ENCODE measurements at regions not wholly inside any gene's neighbourhood (a gene's known extent, or its start where the extent isn't known, plus 50 kb on each side); places are given as distances from the start of the nearest gene placed in this dataset.

DNA sequence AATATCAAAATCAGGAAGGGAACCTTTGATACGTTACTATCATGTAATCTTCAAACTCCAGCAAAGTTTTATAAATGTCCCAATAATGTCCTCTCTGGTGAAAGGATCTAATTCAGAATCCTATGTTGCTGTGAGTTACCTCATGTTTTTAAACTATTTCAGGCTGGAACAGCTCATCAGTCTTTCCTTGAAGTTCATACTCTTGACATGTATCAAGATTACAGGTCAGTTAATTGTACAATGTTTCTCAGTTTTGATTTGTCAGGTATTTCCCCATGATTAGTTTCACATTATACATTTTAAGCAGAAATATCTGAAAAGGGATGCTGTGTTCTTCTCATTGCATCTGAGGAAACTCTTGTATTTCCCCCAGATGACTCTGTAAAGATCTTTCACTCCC lies 136.5 kb upstream of the HS3ST1 start:
- whole genome bisulfite sequencing (ENCODE audit: low lambda C conversion rate): 10% methylated on average over 1 of the region's 1 CpG
- H3K27me3 ChIP-seq (ENCODE audit: insufficient read depth): no peaks in the 10 kb centered on the region
- CTCF ChIA-PET: no interaction called here
- DNase-seq: no peak
- H3K79me2 ChIP-seq (ENCODE audit: insufficient read depth): no peaks in the 10 kb centered on the region
- no peaks in the 10 kb centered on the region for H4K20me1 ChIP-seq (ENCODE audit: insufficient read depth)
- no peaks in the 10 kb centered on the region for H3K36me3 ChIP-seq (replicated peaks in 1 of 2; ENCODE audit: control insufficient read depth in 1 of 2, insufficient read depth in 2 of 2, low read length in 1 of 2)
- H2AFZ ChIP-seq (ENCODE audit: low read depth): no peak overlapping the region
- POLR2A ChIA-PET: no interaction called here
- TF ChIP-seq, protein P1, sequence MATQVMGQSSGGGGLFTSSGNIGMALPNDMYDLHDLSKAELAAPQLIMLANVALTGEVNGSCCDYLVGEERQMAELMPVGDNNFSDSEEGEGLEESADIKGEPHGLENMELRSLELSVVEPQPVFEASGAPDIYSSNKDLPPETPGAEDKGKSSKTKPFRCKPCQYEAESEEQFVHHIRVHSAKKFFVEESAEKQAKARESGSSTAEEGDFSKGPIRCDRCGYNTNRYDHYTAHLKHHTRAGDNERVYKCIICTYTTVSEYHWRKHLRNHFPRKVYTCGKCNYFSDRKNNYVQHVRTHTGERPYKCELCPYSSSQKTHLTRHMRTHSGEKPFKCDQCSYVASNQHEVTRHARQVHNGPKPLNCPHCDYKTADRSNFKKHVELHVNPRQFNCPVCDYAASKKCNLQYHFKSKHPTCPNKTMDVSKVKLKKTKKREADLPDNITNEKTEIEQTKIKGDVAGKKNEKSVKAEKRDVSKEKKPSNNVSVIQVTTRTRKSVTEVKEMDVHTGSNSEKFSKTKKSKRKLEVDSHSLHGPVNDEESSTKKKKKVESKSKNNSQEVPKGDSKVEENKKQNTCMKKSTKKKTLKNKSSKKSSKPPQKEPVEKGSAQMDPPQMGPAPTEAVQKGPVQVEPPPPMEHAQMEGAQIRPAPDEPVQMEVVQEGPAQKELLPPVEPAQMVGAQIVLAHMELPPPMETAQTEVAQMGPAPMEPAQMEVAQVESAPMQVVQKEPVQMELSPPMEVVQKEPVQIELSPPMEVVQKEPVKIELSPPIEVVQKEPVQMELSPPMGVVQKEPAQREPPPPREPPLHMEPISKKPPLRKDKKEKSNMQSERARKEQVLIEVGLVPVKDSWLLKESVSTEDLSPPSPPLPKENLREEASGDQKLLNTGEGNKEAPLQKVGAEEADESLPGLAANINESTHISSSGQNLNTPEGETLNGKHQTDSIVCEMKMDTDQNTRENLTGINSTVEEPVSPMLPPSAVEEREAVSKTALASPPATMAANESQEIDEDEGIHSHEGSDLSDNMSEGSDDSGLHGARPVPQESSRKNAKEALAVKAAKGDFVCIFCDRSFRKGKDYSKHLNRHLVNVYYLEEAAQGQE (IDR thresholded peaks at IDR 0.05; ENCODE audit: low read depth, low read length): no peak
- TF ChIP-seq TAF1 (IDR thresholded peaks at IDR 0.05; ENCODE audit: borderline replicate concordance, low read depth, low read length) (no peak), ELF1 (IDR thresholded peaks at IDR 0.05) (no peak), MXI1 (IDR thresholded peaks at IDR 0.05; ENCODE audit: low read depth, low read length) (no peak), GATA2 (CRISPR knock-in tag; IDR thresholded peaks at IDR 0.05) (no peak), FOSL2 (IDR thresholded peaks at IDR 0.05; ENCODE audit: borderline replicate concordance, low read depth) (no peak), MEF2A (IDR thresholded peaks at IDR 0.05; ENCODE audit: borderline replicate concordance, low read depth) (no peak), JUND (IDR thresholded peaks at IDR 0.05) (no peak), NFIC (IDR thresholded peaks at IDR 0.05; ENCODE audit: borderline replicate concordance) (no peak)
- TF ChIP-seq, protein P2, sequence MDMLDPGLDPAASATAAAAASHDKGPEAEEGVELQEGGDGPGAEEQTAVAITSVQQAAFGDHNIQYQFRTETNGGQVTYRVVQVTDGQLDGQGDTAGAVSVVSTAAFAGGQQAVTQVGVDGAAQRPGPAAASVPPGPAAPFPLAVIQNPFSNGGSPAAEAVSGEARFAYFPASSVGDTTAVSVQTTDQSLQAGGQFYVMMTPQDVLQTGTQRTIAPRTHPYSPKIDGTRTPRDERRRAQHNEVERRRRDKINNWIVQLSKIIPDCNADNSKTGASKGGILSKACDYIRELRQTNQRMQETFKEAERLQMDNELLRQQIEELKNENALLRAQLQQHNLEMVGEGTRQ (IDR thresholded peaks at IDR 0.05; ENCODE audit: borderline replicate concordance, low read depth, low read length): no peak
- TF ChIP-seq, protein P3, sequence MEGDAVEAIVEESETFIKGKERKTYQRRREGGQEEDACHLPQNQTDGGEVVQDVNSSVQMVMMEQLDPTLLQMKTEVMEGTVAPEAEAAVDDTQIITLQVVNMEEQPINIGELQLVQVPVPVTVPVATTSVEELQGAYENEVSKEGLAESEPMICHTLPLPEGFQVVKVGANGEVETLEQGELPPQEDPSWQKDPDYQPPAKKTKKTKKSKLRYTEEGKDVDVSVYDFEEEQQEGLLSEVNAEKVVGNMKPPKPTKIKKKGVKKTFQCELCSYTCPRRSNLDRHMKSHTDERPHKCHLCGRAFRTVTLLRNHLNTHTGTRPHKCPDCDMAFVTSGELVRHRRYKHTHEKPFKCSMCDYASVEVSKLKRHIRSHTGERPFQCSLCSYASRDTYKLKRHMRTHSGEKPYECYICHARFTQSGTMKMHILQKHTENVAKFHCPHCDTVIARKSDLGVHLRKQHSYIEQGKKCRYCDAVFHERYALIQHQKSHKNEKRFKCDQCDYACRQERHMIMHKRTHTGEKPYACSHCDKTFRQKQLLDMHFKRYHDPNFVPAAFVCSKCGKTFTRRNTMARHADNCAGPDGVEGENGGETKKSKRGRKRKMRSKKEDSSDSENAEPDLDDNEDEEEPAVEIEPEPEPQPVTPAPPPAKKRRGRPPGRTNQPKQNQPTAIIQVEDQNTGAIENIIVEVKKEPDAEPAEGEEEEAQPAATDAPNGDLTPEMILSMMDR (IDR thresholded peaks at IDR 0.05): no peak
- H3K9me3 ChIP-seq: no peaks in the 10 kb centered on the region
- no peak overlapping the region for H3K27ac ChIP-seq (ENCODE audit: low read depth in 2 of 2, low read length in 1 of 2)
- H3K4me3 ChIP-seq (ENCODE audit: low read depth in 2 of 2, low read length in 1 of 2): no peak overlapping the region
- no peak overlapping the region for H3K4me2 ChIP-seq
- no peaks in the 10 kb centered on the region for H3K4me1 ChIP-seq (ENCODE audit: control insufficient read depth in 1 of 2, insufficient read depth in 2 of 2, low read depth in 1 of 2, low read length in 1 of 2)
- no peaks in the 10 kb centered on the region for H3K9me2 ChIP-seq
- no peak overlapping the region for H3K9ac ChIP-seq
- no peaks in the 10 kb centered on the region for H3F3A ChIP-seq (replicated peaks; ENCODE audit: insufficient read depth)

DNA sequence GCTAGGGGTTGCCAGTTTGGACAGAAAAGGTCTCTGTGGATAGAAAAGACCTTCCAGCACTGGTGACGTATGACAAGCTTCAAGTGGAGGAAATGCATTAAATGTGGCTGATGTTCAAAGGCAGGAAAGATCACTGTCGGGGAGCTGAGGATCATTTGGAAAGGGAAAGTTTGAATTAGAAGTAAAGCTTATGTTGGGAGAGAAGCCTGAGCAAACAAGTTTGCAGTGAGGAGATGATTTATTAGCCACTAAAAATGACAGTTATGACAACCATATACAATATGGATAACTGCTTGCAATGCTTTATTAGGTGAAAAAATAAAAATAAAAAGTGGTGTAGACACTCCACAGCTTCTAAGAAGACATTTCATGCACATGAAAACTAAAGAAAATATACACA lies 135.3 kb upstream of the HS3ST1 start:
- Histone ChIP-seq H3K4me3 (ENCODE audit: low read depth in 2 of 2, low read length in 1 of 2) (no peak overlapping the region), H3K27me3 (ENCODE audit: insufficient read depth) (no peaks in the 10 kb centered on the region), H3K4me2 (no peak overlapping the region), H3K4me1 (ENCODE audit: control insufficient read depth in 1 of 2, insufficient read depth in 2 of 2, low read depth in 1 of 2, low read length in 1 of 2) (no peaks in the 10 kb centered on the region), H3K79me2 (ENCODE audit: insufficient read depth) (no peaks in the 10 kb centered on the region), H2AFZ (ENCODE audit: low read depth) (no peak overlapping the region), H4K20me1 (ENCODE audit: insufficient read depth) (no peaks in the 10 kb centered on the region), H3K27ac (ENCODE audit: low read depth in 2 of 2, low read length in 1 of 2) (no peak overlapping the region), H3F3A (replicated peaks; ENCODE audit: insufficient read depth) (no peaks in the 10 kb centered on the region), H3K36me3 (replicated peaks in 1 of 2; ENCODE audit: control insufficient read depth in 1 of 2, insufficient read depth in 2 of 2, low read length in 1 of 2) (no peaks in the 10 kb centered on the region), H3K9me2 (no peaks in the 10 kb centered on the region), H3K9me3 (no peaks in the 10 kb centered on the region), H3K9ac (no peak overlapping the region)
- TF ChIP-seq JUND (IDR thresholded peaks at IDR 0.05) (no peak), NFIC (IDR thresholded peaks at IDR 0.05; ENCODE audit: borderline replicate concordance) (no peak), RFX5 (IDR thresholded peaks at IDR 0.05; ENCODE audit: low read length) (no peak), YY1 (IDR thresholded peaks at IDR 0.05; ENCODE audit: low read depth) (no peak), SMC3 (IDR thresholded peaks at IDR 0.05; ENCODE audit: low read depth, low read length) (no peak)
- TF ChIP-seq, protein P4, sequence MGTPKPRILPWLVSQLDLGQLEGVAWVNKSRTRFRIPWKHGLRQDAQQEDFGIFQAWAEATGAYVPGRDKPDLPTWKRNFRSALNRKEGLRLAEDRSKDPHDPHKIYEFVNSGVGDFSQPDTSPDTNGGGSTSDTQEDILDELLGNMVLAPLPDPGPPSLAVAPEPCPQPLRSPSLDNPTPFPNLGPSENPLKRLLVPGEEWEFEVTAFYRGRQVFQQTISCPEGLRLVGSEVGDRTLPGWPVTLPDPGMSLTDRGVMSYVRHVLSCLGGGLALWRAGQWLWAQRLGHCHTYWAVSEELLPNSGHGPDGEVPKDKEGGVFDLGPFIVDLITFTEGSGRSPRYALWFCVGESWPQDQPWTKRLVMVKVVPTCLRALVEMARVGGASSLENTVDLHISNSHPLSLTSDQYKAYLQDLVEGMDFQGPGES (IDR thresholded peaks at IDR 0.05; ENCODE audit: low read depth, low read length): no peak
- TF ChIP-seq, protein P2 (IDR thresholded peaks at IDR 0.05; ENCODE audit: borderline replicate concordance, low read depth, low read length): no peak
- WGBS (ENCODE audit: low lambda C conversion rate): 9% methylated on average over 2 of the region's 2 CpGs
- DNase-seq: no peak
- CTCF ChIA-PET: no interaction called here
- POLR2A ChIA-PET: no interaction called here
